ENCODE measurements at regions not wholly inside any gene's neighbourhood (a gene's known extent, or its start where the extent isn't known, plus 50 kb on each side); places are given as distances from the start of the nearest gene placed in this dataset.

GRCh38 chr5:73317523-73317922 is 131.1 kb downstream of the FOXD1 start:
- no peak for TF ChIP-seq POLR2A (IDR thresholded peaks at IDR 0.05)
- no peak for TF ChIP-seq CTCF (IDR thresholded peaks at IDR 0.05 in 4 of 5, conservative IDR thresholded peaks at IDR 0.05 in 1 of 5)

Data from gastrocnemius medialis (tissue), 4 donors.